GM21423 (cell line): ENCODE measurements at regions not wholly inside any gene's neighbourhood (a gene's known extent, or its start where the extent isn't known, plus 50 kb on each side); places are given as distances from the start of the nearest gene placed in this dataset.

ENCODE experiments used
- ATAC-seq: cut with Tn5 transposase; IDR thresholded peaks from one replicate; pipeline ENCODE4 v1.9.1; 2021; ENCODE audit warnings: mild to moderate bottlenecking, moderate library complexity; ENCODE audit not compliant: unreplicated experiment

DNA sequence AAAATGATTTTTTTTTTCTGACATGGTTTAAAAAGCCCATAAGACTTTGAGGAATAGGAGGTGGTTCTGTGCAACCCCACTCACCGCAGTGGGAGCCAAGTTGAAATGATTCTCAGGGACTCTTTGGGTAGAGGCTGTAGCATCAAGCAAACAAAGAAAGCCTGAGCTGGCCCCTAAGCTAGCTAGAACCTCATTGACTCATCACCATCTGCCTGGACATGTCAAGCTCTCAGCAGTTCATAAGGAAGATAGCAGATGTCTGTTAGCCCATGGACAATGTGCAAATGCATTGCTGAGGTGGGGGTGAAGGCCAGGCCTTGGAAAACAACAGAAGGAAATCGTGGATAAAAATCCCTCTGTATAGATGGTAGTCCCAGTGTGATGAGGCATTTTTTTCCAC, 234.8 kb downstream of the NR2F2 start:
- no peak for ATAC-seq

DNA sequence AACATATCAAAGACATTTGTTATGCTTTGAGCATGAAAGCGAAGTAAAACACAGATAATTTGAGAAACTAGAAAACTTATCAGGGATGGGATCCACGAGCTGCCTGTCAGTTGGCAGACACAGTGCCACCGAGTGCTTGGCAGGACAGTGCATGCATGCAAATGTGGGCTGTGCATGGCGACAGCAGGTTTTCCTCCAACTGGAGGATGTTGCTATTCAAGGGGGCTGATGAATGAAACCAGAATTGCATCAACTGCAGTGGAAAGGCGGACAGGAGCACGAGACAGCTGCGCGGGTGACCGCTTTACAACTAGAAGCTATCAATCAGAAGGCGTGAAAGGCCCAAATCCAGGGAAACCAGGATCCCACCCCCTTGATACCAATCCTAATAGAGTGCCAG, 244.3 kb downstream of the NR2F2 start:
- ATAC-seq: no peak

DNA sequence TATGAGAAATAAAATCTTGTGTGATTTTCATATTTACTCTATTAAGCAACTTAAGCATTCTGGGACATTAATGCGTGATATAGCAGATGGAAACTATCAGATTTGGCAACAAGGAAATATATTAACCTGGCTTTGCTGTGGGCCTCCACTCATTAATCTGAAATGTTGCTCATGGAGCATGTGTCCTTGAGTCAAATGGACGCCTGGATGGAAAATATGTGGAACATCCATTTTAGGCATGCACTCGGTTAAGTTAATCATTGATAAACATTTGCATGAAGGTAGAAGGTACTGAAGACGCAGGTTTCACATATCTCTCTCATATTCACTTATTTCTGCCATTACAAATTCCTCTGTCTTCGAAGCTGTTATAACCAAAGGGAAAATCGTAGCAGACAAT, 246.1 kb downstream of the NR2F2 start:
- no peak for ATAC-seq

DNA sequence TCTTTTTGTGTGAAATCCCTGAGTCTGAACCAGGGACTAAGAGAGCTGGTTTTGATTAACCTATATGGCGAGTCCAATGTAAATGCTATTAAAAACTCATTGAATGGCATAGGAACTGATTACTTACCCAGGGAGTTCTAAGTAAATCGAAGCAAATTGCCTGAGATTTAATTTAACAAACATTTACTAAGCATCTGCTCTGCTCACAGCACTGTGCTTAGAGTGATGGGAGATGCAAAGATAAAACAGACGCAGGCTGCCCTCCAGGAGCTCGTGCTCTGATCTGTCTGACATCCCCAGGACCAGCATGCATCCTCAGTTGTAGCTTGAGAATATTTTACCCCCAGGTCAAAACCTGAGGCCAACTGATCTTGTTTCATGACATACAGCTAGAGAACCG, 247.9 kb downstream of the NR2F2 start:
- no peak for ATAC-seq

DNA sequence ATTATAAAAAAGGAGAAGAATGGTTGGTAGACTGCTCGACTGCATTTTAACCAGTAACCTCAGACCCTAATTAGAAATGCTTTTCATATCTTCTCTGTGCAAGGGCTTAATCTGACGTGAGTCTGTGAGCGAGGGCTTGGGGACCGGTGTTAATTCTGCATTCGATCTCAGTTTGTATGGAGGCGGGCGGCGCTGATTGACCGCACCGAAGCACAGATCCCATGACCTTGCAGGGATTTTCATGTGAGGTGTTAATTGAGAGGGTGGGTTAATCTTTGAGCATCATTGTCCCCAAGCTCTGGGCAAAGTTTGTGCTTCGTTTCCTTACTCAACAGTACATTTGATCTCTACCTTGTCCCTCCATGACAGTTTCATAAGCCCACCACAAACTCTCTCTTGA, 250.9 kb downstream of the NR2F2 start:
- no peak for ATAC-seq

DNA sequence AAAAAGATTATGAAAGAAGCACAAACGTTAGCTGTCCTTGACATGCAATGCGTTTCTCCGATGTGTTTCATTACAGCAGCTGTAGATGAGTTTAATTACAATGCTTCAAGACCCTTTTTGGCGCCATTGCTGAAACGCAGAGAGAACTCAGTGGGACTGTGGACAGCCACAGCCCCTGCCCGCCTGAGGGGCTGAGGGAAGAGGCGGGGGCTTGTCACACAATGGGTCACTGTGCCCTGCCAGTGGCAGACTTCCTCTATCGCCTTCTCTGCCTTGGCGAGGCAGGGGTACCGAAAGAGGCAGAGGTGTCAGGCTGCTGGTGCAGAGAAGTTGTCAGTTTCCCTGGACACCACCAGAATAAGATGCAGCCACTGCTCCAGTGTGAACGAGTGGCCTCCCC, 252.0 kb downstream of the NR2F2 start:
- no peak for ATAC-seq

DNA sequence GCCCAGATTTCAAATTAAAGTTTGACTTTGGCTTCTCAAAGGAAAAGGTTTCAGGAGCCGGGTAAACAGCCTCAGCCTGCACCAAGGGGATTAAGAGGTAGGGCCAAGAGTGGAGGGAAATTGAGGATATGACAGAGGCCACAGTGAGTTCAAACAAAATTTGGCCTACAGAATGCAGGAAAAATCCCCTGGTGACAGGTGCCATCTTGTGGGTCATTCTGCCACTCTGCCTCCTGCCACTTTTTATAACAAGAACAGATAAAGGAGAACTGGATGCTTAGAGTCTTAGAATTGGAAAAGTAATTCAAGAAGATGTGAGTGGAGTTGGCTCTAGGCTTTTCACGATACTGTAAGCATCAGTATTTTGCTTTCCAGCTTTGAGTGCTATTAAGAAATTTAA, 253.2 kb downstream of the NR2F2 start:
- ATAC-seq: no peak

DNA sequence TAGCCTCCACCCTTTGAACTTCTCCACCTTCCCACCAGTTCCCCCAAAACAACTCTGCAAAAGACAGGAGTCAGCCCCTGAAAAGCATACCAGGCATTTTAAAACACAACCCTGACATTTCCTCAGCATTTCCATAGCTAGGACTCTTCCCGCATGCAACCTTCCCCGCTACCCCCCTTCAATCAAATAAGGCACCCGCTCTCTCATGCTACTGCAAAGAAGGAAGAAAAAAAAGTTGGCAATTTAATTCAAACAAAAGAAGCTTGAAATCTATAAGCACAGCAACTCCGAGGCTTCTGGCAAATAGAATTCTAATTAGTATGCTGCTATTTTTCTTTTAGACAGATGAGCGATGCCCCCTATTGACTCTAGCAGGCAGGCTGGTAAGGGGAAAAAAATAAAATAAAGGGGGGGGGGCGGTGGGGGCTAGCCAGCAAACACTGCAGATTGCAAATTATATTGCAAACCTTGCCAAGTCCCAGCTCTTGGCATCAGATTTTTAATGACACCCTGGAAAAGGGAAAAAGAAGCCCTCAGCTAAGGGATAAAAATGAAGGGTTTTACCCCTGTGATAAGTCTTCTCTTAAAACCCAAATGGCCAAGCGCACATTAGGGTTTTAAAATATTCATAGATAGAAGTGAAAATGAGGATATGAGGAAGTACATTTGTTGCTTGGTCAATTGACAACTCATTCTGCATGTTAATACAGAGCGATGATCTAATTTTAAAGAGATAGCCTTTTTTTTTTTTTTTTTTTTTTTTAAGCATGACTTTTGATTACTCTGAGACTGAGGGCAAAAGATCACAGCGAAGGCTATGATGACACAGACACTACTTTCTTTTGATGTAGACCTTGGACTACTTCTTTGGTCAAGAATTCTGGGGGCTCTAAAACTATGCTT, 255.2 kb downstream of the NR2F2 start:
- ATAC-seq: no peak

DNA sequence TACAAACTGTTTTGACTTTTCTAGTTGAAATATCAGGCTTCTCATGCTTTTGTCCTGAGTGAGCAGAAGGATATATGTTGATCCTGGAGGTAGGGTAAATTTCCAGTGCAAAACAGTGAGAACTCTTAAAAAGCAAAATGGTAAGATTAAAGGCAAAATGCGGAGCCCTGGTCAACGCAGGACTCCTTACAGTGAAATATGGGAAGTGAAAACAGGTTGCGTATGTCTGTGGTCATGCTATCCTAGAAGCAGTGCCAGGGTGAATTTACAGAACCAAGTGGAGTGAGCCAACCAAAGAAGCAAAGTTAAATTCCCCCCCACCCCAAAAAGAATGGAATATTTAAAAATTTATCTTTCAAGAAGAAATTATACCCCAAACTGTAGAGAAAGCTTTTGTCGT, 256.4 kb downstream of the NR2F2 start:
- no peak for ATAC-seq

DNA sequence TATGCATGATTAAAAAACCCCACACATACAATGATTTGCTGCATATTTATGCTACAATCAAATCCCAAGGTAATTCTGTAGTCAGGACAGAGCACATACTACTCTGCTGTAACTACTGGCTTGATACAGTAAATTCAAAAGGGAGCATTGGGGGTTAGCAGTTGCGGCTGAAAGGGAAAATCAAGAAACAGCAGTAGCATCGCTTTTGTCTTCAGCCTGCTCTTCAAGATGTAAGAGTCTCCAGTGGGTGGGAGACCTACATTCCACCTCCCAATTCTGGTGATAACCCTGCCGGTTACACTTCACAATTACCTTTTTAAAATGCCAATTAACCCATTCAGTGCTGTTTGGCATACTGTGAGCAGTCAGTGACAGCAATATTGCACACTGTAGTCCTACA, 259.4 kb downstream of the NR2F2 start:
- ATAC-seq: no peak

DNA sequence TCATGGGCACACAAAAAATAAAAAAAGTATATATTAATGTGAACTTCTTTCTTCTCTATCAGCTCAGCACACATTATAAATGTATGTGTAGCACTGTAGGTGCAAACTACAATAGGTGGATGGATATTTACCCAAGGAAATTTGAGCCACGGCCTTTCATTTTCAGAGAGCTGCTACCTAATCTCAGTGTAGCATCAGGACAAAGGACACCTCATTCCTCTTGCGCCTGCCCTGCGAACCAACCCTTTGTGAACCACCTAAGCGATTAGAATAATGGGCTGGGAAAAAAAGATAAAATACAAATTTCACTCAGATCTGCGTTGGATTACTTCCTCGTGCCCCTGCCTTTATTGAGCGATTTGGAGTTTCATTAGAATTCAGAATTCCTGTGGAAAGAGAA, 263.2 kb downstream of the NR2F2 start:
- no peak for ATAC-seq

DNA sequence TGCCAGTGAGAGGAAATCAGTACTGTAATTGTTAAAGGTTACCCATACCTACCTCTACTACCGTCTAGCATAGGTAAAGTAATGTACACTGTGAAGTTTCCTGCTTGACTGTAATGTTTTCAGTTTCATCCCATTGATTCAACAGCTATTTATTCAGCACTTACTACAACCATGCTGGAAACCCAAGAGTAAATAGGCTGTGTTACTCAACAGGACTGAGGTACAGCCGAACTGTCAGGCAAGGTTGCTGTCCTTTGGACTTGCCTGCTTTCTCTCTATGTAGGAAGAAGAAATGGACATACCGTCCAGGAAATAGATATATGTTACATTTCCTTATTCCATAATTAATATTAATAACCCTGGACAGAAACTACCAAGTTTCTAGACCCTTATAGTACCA, 265.5 kb downstream of the NR2F2 start:
- no peak for ATAC-seq

DNA sequence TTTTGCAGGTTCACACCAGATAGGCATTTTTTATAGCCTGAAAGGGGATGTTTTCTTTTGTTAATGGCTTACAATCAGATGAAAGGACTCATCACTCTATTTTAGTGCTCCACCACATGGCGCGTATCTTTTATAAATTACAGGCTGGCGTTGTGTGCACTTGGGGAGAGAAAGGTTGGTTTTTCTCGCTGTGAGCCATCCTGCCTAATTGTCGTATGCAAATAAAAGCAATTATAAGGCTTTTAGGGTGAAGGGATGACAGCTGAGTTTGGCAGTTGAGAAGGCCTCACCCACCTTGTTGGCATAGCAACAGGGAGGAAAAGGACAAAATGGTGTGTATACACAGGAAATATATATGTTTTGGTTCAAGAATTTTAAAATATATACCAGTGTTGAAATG, 268.0 kb downstream of the NR2F2 start:
- ATAC-seq: no peak

DNA sequence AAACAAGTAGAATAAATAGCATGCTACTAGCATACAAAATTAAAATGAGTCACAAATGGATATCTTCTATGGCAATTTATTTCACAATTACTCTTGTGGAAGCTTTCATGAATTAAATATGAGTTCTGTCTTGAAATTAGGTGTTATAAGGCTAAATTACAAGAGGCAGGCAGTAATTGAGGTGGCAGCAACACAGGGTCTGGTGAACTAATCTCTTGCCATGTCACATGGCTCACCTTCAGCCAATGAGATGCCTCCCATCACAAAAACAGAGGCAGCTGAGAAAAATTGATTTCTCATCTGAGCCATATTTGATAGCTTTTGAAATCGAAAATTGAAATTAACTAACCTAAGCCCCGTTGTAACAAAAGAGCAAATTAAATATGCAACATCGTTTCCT, 268.8 kb downstream of the NR2F2 start:
- no peak for ATAC-seq

DNA sequence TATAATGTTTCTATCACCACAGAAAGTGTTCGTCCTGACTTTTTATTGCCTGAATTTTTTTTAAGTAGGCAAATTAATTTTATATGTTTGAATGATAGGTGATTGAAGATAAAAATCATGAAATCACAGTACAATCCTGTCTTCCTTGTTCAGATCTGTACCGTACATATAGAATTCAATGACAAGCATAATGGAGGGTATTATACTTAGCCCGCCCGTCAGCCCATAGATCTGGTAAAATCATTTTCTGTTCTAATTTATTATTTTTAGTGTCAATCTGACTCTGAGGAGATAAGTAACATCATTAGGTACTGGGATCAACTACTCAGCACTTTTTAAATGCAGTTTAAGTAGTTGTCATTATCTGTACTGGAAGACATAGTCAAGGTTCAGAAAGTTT, 269.9 kb downstream of the NR2F2 start:
- no peak for ATAC-seq

DNA sequence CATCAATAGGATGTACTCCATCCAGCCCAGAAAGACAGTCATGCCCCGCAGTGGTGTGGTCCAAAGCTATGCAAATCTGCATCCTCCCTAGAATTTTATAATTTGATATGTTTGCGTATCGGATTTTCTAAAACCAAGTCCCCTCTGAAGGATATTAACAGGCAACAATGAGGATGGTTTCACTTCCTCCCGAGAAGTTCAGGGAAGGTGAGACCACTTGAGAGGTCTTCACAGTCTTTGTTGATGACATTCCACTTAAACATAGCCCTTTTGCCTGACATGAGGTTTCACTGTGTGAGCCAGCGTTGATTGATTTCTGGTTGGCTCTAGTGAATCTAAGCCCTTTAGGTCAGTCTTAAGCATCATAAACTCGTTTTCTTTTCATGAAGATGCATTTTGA, 276.1 kb downstream of the NR2F2 start:
- no peak for ATAC-seq

DNA sequence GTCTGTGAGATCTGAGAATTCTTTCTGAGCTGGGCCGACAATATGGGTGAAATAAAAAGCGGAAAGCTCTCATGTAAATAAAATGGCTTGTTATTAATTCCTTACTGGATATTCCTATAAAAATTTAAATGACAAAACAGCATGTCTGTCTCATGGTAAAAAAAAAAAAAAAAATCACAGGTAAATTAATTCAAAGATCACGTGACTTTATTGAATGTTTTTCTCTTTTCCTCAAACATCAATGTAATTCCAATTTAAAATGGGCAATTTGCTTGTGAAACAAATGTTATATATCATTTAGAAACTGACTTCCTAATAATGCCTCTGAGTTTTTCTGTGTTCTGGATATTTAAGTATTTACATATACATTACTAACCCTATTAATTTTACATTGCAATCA, 280.3 kb downstream of the NR2F2 start:
- no peak for ATAC-seq

DNA sequence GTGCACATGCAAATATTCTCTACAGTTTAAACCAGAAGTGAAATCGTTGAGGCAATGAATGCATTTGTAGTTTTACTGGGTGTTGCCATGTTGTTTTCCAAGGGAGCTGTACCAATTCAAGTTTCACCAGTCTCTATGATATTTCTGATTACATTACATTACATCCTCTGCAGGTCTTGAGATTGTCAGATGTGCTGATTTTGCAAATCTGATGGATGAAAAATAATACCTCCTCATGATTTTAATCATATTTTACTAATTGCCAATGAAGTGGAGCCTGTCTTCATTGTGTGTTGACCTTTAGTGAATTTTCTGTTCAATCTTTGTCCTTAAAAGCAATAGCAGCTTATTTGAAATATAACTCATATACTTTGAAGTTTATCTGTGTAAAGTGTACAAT, 282.4 kb downstream of the NR2F2 start:
- ATAC-seq: no peak

DNA sequence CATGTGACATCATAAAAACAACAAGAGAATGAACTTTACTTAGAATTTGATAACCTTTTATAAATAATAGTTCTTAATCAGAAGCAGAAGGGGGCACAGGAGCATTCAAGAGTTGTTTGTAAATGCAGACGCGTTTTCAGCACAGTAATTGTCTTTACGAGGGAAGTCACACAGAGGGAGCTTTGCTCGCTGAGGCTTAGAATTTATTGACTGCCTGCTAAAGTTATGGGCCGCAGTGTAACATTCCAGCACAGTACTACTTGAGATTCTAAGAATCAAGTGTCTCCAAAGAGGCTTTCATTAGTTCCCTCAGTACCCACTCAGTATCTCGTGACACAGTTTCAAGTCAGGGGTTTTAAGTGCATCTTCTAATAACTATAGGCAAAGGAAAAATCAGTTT, 288.7 kb downstream of the NR2F2 start:
- ATAC-seq: no peak

DNA sequence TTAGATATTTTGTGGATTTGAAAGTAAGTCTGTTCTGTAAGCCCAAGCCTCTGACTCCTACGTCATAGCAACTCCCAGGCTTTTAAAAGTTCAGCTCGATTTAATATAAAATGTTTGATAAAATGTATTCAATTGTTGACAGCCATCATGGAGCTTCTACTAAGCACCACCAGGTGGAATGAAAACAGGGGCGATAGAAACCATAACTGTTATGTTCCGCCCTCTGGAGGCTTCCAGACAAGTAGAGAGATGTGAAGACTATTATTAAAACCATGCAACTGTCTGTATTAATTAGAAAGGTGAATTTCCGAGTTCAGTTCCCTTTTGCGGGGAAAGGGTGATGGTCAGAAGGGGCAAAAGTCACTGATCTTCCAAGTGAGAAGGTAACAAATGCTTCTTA, 292.2 kb downstream of the NR2F2 start:
- no peak for ATAC-seq

DNA sequence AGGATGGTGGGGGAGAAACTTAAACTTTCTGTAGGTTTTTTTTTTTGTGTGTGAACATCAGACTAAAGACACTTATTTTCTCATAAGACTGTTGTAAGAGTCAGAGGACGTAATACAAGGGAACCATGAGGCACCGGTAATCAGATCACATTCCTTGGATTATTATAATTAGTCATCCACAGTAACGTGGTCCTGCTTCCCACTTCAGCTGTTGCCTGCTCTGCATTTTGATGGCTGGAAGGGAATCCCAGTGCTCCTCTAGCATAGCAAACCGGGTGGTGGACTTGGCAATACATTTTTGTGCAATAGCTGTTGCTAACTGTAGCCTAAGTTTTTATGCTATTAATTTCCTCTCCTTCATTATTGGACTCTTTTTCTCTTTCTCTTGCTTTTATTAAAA, 294.8 kb downstream of the NR2F2 start:
- ATAC-seq: no peak

DNA sequence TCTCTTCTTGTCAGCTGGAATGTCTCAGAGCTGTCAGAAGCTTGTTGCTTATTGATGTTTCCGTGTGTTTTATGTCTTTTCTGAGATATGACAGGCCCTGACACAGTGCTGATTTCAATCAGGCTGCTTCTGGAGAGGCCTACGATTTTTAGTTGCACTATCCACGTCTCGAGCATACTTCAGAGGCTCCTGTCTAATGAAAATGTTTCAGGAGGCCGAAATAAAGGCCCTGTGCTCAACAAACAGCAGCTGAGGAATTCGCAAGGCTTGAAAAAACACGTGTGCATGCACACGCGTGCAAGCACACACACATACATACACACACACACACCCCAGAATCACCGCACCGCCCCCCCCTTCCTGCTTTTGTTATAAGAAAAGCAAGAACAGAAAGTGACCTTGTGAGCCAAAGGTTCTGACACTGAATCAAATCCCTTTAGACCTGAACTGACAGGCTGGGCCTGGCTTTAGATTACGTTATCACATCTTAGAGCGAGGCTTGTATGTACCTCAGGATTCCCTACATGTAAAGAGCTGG, 296.6 kb downstream of the NR2F2 start:
- ATAC-seq: no peak

DNA sequence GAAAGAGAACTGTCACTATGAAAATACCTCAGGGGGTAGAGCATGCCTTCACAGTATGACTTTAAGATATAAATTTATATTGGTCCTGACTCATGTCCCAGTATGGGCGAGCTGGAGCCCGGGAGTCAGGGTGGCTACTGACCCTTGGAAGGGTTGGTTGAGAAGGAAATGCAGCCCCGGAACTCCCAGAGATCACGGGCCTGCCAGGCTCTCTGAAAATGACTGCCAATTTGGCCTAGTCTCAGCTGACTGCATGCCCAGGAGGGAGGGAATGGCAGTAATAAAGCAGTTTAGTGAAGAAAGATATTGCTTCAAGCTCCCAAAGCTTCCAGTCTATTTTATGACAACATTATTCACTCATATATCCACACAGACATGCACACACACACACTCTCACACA, 299.0 kb downstream of the NR2F2 start:
- ATAC-seq: no peak
